Testis (tissue), 2 donors: ENCODE measurements at regions not wholly inside any gene's neighbourhood (a gene's known extent, or its start where the extent isn't known, plus 50 kb on each side); places are given as distances from the start of the nearest gene placed in this dataset.

ENCODE experiments used
- POLR2A ChIP-seq: fragments of 450-650 bp; IDR thresholded peaks from one replicate; pipeline ENCODE4 v1.6.1; 2017; ENCODE audit warnings: antibody characterized with exemption, mild to moderate bottlenecking, moderate library complexity
- TF ChIP-seq, protein P1 (sequence below), 3 experiments: fragments of 450-650 bp in 2 of 3; fragments of 200-600 bp in 1 of 3; sonication (generic) in 1 of 3; IDR thresholded peaks; one replicate each; pipeline ENCODE4 v1.5.1; 2016 to 2019; ENCODE audit warnings: antibody characterized with exemption in 3 of 3, mild to moderate bottlenecking in 2 of 3, moderate library complexity in 1 of 3

DNA sequence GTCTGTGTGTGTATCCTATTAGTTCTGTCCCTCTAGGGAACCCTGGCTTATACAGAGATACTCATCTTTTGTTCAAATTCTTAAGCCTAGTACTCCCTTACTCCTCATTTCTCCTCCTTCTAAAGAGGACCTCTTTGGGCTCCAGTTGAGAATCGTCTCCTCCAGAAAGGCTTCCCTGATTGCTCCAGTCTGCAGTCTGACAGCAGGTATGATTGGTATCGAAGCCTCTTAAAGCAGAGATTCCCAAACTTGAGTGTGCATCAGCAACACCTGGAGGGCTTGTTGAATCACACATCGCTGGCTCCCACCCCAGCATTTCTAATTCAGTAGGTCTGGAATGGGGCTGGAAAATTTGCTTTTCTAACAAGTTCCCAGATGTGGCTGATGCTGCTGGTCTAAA, 60.9 kb upstream of the NMNAT3 start:
- TF ChIP-seq, protein P1, sequence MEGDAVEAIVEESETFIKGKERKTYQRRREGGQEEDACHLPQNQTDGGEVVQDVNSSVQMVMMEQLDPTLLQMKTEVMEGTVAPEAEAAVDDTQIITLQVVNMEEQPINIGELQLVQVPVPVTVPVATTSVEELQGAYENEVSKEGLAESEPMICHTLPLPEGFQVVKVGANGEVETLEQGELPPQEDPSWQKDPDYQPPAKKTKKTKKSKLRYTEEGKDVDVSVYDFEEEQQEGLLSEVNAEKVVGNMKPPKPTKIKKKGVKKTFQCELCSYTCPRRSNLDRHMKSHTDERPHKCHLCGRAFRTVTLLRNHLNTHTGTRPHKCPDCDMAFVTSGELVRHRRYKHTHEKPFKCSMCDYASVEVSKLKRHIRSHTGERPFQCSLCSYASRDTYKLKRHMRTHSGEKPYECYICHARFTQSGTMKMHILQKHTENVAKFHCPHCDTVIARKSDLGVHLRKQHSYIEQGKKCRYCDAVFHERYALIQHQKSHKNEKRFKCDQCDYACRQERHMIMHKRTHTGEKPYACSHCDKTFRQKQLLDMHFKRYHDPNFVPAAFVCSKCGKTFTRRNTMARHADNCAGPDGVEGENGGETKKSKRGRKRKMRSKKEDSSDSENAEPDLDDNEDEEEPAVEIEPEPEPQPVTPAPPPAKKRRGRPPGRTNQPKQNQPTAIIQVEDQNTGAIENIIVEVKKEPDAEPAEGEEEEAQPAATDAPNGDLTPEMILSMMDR (IDR thresholded peaks at IDR 0.05): no peak
- TF ChIP-seq POLR2A: no peak
